CD4-positive, CD25-positive, alpha-beta regulatory T cell (primary cell): ENCODE measurements at regions not wholly inside any gene's neighbourhood (a gene's known extent, or its start where the extent isn't known, plus 50 kb on each side); places are given as distances from the start of the nearest gene placed in this dataset.

Source experiments
- ATAC-seq, 2 donors: fragments of 150-1000 bp; cut with Tn5 transposase; one replicate each; pipeline ENCODE4 v1.10.0; 2021; ENCODE audit warnings: low read depth in 2 of 2, moderate number of reproducible peaks in 2 of 2, moderate library complexity in 1 of 2
- DNase-seq, 3 donors: peaks; one replicate each; pipeline versions ENCODE4 v3.0.0 to v3.0.0-alpha.2; 2012 to 2022; ENCODE audit warnings: mixed read lengths in 1 of 3
- H3K27ac ChIP-seq: one replicate; pipeline ENCODE4 v1.7.0; 2013; ENCODE audit warnings: mild to moderate bottlenecking, low read length; ENCODE audit not compliant: insufficient read depth, poor library complexity, severe bottlenecking
- H3K27me3 ChIP-seq: one replicate; pipeline ENCODE4 v1.7.0; 2013; ENCODE audit warnings: low read length; ENCODE audit not compliant: control insufficient read depth, insufficient read depth
- H3K36me3 ChIP-seq: one replicate; pipeline ENCODE4 v1.7.0; 2013; ENCODE audit warnings: mild to moderate bottlenecking, low read length, moderate library complexity; ENCODE audit not compliant: control insufficient read depth, insufficient read depth
- H3K4me1 ChIP-seq: 2 replicates; pipeline ENCODE4 v1.7.0; 2013; ENCODE audit warnings: mild to moderate bottlenecking, low read length; ENCODE audit not compliant: insufficient read depth, control insufficient read depth, poor library complexity, severe bottlenecking
- H3K4me3 ChIP-seq: one replicate; pipeline ENCODE4 v1.7.0; 2013; ENCODE audit warnings: low read depth, mild to moderate bottlenecking, low read length, moderate library complexity
- H3K9me3 ChIP-seq, 2 experiments: 1 replicate in 1 of 2; 2 replicates in 1 of 2; pipeline ENCODE4 v1.7.0; 2013; ENCODE audit warnings: low read length in 2 of 2, mild to moderate bottlenecking in 1 of 2, moderate library complexity in 1 of 2; ENCODE audit not compliant: control insufficient read depth in 2 of 2
- H3K27ac Mint-ChIP-seq, 3 donors: one replicate each; pipeline ENCODE4 v1.8.0; 2020 to 2022; ENCODE audit warnings: mild to moderate bottlenecking in 3 of 3, mixed read lengths in 3 of 3, moderate library complexity in 2 of 3
- H3K27me3 Mint-ChIP-seq: one replicate; pipeline ENCODE4 v1.8.0; 2022; ENCODE audit warnings: mild to moderate bottlenecking, mixed read lengths
- H3K36me3 Mint-ChIP-seq: one replicate; pipeline ENCODE4 v1.8.0; 2020; ENCODE audit warnings: mixed read lengths
- H3K4me1 Mint-ChIP-seq, 4 donors: one replicate each; pipeline ENCODE4 v1.8.0; 2020 to 2022; ENCODE audit warnings: mixed read lengths in 4 of 4, mild to moderate bottlenecking in 1 of 4
- H3K4me3 Mint-ChIP-seq, 4 donors: one replicate each; pipeline ENCODE4 v1.8.0; 2020 to 2022; ENCODE audit warnings: mild to moderate bottlenecking in 4 of 4, mixed read lengths in 4 of 4, moderate library complexity in 3 of 4
- H3K9me3 Mint-ChIP-seq, 7 donors: one replicate each; pipeline ENCODE4 v1.8.0; 2020 to 2022; ENCODE audit warnings: mixed read lengths in 7 of 7, mild to moderate bottlenecking in 3 of 7, moderate library complexity in 2 of 7

DNA sequence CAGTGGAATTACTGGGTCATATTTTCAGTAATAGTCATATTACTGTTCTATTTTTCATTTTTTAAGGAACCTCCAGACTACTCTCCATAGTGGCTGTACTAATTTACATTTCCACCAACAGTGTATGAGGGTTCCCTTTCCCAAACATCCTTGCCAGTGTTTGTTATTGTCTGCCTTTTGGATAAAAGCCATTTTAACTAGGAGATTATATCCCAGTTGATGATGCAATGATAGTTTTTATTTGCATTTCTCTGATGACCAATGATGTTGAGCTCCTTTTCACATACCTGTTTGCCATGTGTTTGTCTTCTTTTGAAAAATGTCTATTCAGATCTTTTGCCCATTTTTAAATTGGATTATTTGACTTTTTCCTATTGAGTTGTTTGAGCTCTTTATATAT is 410.8 kb downstream of the TTLL7 start:
- peaks cover 4 to 18% (median 14%) of the 10 kb centered on the region in 4 donors for H3K4me1 Mint-ChIP-seq
- DNase-seq, result no peak
- no peak overlapping the region for H3K4me3 Mint-ChIP-seq
- H3K36me3 ChIP-seq, result no peaks in the 10 kb centered on the region
- H3K4me3 ChIP-seq, result no peak overlapping the region
- H3K27me3 Mint-ChIP-seq, result no peaks in the 10 kb centered on the region
- ATAC-seq, result no peak
- no peaks in the 10 kb centered on the region for H3K9me3 ChIP-seq
- H3K27ac ChIP-seq, result no peak overlapping the region
- no peak overlapping the region for H3K27ac Mint-ChIP-seq
- peaks cover 0 to 6% (median 2%) of the 10 kb centered on the region in 7 donors for H3K9me3 Mint-ChIP-seq
- no peaks in the 10 kb centered on the region for H3K4me1 ChIP-seq
- no peaks in the 10 kb centered on the region for H3K27me3 ChIP-seq
- no peaks in the 10 kb centered on the region for H3K36me3 Mint-ChIP-seq

- no peak for ATAC-seq
- Histone ChIP-seq H3K27ac (no peak overlapping the region), H3K9me3 (no peaks in the 10 kb centered on the region), H3K4me1 (no peaks in the 10 kb centered on the region), H3K27me3 (no peaks in the 10 kb centered on the region), H3K36me3 (no peaks in the 10 kb centered on the region), H3K4me3 (no peak overlapping the region)
- no peak overlapping the region for H3K27ac Mint-ChIP-seq
- H3K36me3 Mint-ChIP-seq, result no peaks in the 10 kb centered on the region
- peaks cover 0 to 5% (median 0%) of the 10 kb centered on the region in 4 donors for H3K4me1 Mint-ChIP-seq
- H3K27me3 Mint-ChIP-seq, result no peaks in the 10 kb centered on the region
- no peak overlapping the region for H3K4me3 Mint-ChIP-seq
- H3K9me3 Mint-ChIP-seq, result peaks cover 0 to 7% (median 0%) of the 10 kb centered on the region in 7 donors
- peak in 1 of 3 donors; percentile 48 for DNase-seq
Measured at GRCh38 chr1:83583351-83584014, 415.4 kb downstream of the TTLL7 start.

DNA sequence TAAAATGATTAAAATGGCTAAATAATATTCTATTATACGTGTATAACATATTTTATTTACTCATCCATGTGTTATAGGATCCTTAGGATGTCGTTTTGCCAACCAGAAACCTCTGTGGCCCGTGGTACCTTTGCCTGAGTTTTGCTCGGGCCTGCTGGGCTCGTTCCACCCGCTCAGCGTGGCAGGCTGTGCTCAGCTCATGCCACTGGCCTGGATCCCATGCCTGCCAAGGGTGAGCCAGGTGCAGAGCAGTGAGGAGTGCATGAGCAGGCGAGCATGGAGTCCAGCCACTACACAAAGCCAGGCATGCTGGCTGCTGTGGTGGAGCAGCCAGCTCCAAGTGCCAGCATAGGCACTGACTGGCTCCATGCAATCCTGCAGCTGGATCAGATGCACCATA is 417.2 kb downstream of the TTLL7 start:
- Mint-ChIP-seq H3K27me3 (no peaks in the 10 kb centered on the region), H3K36me3 (no peaks in the 10 kb centered on the region), H3K27ac (no peak overlapping the region), H3K4me3 (no peak overlapping the region), H3K9me3 (peaks cover 0 to 4% (median 0%) of the 10 kb centered on the region in 7 donors), H3K4me1 (peaks cover 0 to 4% (median 0%) of the 10 kb centered on the region in 4 donors)
- Histone ChIP-seq H3K36me3 (no peaks in the 10 kb centered on the region), H3K27ac (no peak overlapping the region), H3K4me3 (no peak overlapping the region), H3K9me3 (no peaks in the 10 kb centered on the region), H3K4me1 (no peaks in the 10 kb centered on the region), H3K27me3 (no peaks in the 10 kb centered on the region)
- DNase-seq, result no peak
- no peak for ATAC-seq

- Histone ChIP-seq H3K27me3 (no peaks in the 10 kb centered on the region), H3K9me3 (no peaks in the 10 kb centered on the region), H3K36me3 (no peaks in the 10 kb centered on the region), H3K27ac (no peak overlapping the region), H3K4me3 (no peak overlapping the region), H3K4me1 (no peaks in the 10 kb centered on the region)
- Mint-ChIP-seq H3K36me3 (no peaks in the 10 kb centered on the region), H3K4me1 (no peaks in the 10 kb centered on the region), H3K27ac (no peak overlapping the region), H3K27me3 (no peaks in the 10 kb centered on the region), H3K4me3 (no peak overlapping the region), H3K9me3 (peaks cover 0 to 6% (median 0%) of the 10 kb centered on the region in 7 donors)
- ATAC-seq, result no peak
- no peak for DNase-seq
Measured at GRCh38 chr1:83574791-83575190, 424.1 kb downstream of the TTLL7 start.

GRCh38 chr1:83573776-83574175 is 425.2 kb downstream of the TTLL7 start:
- DNase-seq, result no peak
- Mint-ChIP-seq H3K4me1 (no peaks in the 10 kb centered on the region), H3K27ac (no peak overlapping the region), H3K36me3 (no peaks in the 10 kb centered on the region), H3K4me3 (no peak overlapping the region), H3K27me3 (no peaks in the 10 kb centered on the region), H3K9me3 (peaks cover 0 to 6% (median 0%) of the 10 kb centered on the region in 7 donors)
- Histone ChIP-seq H3K9me3 (no peaks in the 10 kb centered on the region), H3K27ac (no peak overlapping the region), H3K27me3 (no peaks in the 10 kb centered on the region), H3K36me3 (no peaks in the 10 kb centered on the region), H3K4me1 (no peaks in the 10 kb centered on the region), H3K4me3 (no peak overlapping the region)
- no peak for ATAC-seq

- no peak for ATAC-seq
- no peak overlapping the region for H3K4me3 Mint-ChIP-seq
- no peak for DNase-seq
- H3K27ac Mint-ChIP-seq, result no peak overlapping the region
- H3K27me3 Mint-ChIP-seq, result no peaks in the 10 kb centered on the region
- H3K4me1 Mint-ChIP-seq, result no peaks in the 10 kb centered on the region
- Histone ChIP-seq H3K4me3 (no peak overlapping the region), H3K27ac (no peak overlapping the region), H3K27me3 (no peaks in the 10 kb centered on the region), H3K9me3 (no peaks in the 10 kb centered on the region), H3K4me1 (no peaks in the 10 kb centered on the region), H3K36me3 (no peaks in the 10 kb centered on the region)
- peaks cover 0 to 8% (median 0%) of the 10 kb centered on the region in 7 donors for H3K9me3 Mint-ChIP-seq
- H3K36me3 Mint-ChIP-seq, result no peaks in the 10 kb centered on the region
Measured at GRCh38 chr1:83571536-83571935, 427.4 kb downstream of the TTLL7 start.

DNA sequence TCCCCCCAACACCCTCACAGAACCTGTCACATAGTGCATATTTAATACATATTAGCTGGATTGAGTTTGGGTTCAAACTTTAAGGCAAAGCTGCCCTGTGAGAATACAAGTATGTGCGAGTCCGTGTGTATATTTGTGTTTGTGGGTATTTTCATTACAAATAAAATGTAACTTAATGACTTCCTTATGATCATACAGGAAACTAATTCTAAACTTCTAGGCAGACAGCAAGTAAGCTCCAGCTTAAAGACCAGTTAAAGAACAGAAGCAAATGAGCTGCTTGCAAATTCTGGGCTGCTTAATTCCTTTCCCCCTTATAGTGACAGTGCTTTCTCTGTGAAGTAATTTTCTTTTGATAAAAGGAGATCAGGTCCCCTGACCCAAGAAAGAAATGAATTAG is 437.6 kb downstream of the TTLL7 start:
- H3K27me3 Mint-ChIP-seq, result no peaks in the 10 kb centered on the region
- H3K9me3 Mint-ChIP-seq, result peaks cover 0 to 2% (median 0%) of the 10 kb centered on the region in 7 donors
- no peaks in the 10 kb centered on the region for H3K4me1 ChIP-seq
- H3K27me3 ChIP-seq, result no peaks in the 10 kb centered on the region
- peaks cover 0 to 3% (median 0%) of the 10 kb centered on the region in 4 donors for H3K4me1 Mint-ChIP-seq
- H3K36me3 ChIP-seq, result no peaks in the 10 kb centered on the region
- no peak overlapping the region for H3K4me3 ChIP-seq
- DNase-seq (no peak), ATAC-seq (no peak)
- H3K9me3 ChIP-seq, result no peaks in the 10 kb centered on the region
- no peaks in the 10 kb centered on the region for H3K36me3 Mint-ChIP-seq
- no peak overlapping the region for H3K27ac Mint-ChIP-seq
- H3K4me3 Mint-ChIP-seq, result no peak overlapping the region
- no peak overlapping the region for H3K27ac ChIP-seq

DNA sequence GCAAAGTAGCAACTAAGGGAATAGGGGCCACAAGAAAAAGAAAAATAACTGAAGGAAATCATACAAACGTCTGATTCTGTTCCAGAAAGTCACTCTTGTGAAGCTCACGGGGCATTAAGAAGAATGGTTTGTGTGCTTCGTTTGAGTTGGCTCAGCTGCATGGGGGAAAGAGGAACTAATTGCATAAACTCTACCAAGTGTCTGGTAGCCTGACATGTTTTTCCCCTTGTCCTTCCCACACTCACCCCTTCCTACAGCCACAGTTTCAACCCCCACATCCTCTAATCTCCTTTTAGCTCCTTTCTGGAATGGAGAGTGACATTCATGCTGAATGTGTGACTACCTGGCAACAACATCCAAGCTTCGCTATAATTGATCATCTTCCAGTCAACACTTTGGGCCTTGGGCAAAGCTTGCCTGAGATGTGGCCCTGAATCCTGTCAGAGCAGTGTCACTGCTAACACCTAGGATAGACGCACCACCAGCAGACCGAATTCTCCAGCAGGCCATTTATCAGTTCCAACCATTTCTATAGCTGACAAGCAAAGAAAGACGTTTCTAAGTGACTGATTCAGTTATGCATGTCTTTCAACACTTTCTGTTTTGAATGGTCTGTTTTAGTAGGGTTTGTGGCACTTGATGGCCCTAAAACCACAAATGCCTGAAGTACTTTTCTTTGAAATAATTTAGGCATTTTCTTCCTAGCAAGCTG is 439.6 kb downstream of the TTLL7 start:
- no peak for DNase-seq
- Histone ChIP-seq H3K9me3 (no peaks in the 10 kb centered on the region), H3K27me3 (no peaks in the 10 kb centered on the region), H3K4me3 (no peak overlapping the region), H3K4me1 (no peaks in the 10 kb centered on the region), H3K36me3 (no peaks in the 10 kb centered on the region), H3K27ac (no peak overlapping the region)
- ATAC-seq, result no peak
- Mint-ChIP-seq H3K9me3 (peaks cover 0 to 2% (median 0%) of the 10 kb centered on the region in 7 donors), H3K27me3 (no peaks in the 10 kb centered on the region), H3K27ac (peak overlapping the region in 2 of 3 donors; percentile 3 to 8), H3K36me3 (no peaks in the 10 kb centered on the region), H3K4me3 (no peak overlapping the region), H3K4me1 (peaks cover 0 to 3% (median 0%) of the 10 kb centered on the region in 4 donors)
